ENCODE measurements at regions not wholly inside any gene's neighbourhood (a gene's known extent, or its start where the extent isn't known, plus 50 kb on each side); places are given as distances from the start of the nearest gene placed in this dataset.

GRCh38 chr5:28543473-28544098, 1505.2 kb upstream of the CDH9 start:
- in situ Hi-C loops (cut with MboI; ENCODE audit: low sequenced_read_pairs, unreplicated experiment) = no loop called here
- no peak for TF ChIP-seq CTCF (IDR thresholded peaks at IDR 0.05; ENCODE audit: borderline replicate concordance, control extremely low read depth, extremely low read depth, insufficient read depth, missing control alignments)
- no peak for DNase-seq (ENCODE audit: low spot score)

- no peak for DNase-seq (ENCODE audit: low spot score)
- in situ Hi-C loops (cut with MboI; ENCODE audit: low sequenced_read_pairs, unreplicated experiment) = no loop called here
- no peak for TF ChIP-seq CTCF (IDR thresholded peaks at IDR 0.05; ENCODE audit: borderline replicate concordance, control extremely low read depth, extremely low read depth, insufficient read depth, missing control alignments)
Observed at GRCh38 chr5:28542987-28543386, 1504.6 kb upstream of the CDH9 start.

GRCh38 chr5:28523888-28524635, 1485.7 kb upstream of the CDH9 start:
- no peak for TF ChIP-seq CTCF (IDR thresholded peaks at IDR 0.05; ENCODE audit: borderline replicate concordance, control extremely low read depth, extremely low read depth, insufficient read depth, missing control alignments)
- DNase-seq (ENCODE audit: low spot score) = no peak
- in situ Hi-C loops (cut with MboI; ENCODE audit: low sequenced_read_pairs, unreplicated experiment) = no loop called here

- TF ChIP-seq CTCF (IDR thresholded peaks at IDR 0.05; ENCODE audit: borderline replicate concordance, control extremely low read depth, extremely low read depth, insufficient read depth, missing control alignments) = no peak
- in situ Hi-C loops (cut with MboI; ENCODE audit: low sequenced_read_pairs, unreplicated experiment) = no loop called here
- DNase-seq (ENCODE audit: low spot score) = no peak
Observed at GRCh38 chr5:28523416-28523815, 1485.0 kb upstream of the CDH9 start.

GRCh38 chr5:28517691-28518090, 1479.3 kb upstream of the CDH9 start:
- in situ Hi-C loops (cut with MboI; ENCODE audit: low sequenced_read_pairs, unreplicated experiment) = no loop called here
- DNase-seq (ENCODE audit: low spot score) = no peak
- no peak for TF ChIP-seq CTCF (IDR thresholded peaks at IDR 0.05; ENCODE audit: borderline replicate concordance, control extremely low read depth, extremely low read depth, insufficient read depth, missing control alignments)

GRCh38 chr5:28516722-28517121, 1478.3 kb upstream of the CDH9 start:
- no peak for TF ChIP-seq CTCF (IDR thresholded peaks at IDR 0.05; ENCODE audit: borderline replicate concordance, control extremely low read depth, extremely low read depth, insufficient read depth, missing control alignments)
- in situ Hi-C loops (cut with MboI; ENCODE audit: low sequenced_read_pairs, unreplicated experiment) = no loop called here
- no peak for DNase-seq (ENCODE audit: low spot score)

Data from GM13976 (cell line).